WERI-Rb-1 (cell line): ENCODE measurements at regions not wholly inside any gene's neighbourhood (a gene's known extent, or its start where the extent isn't known, plus 50 kb on each side); places are given as distances from the start of the nearest gene placed in this dataset.

Source experiments
- DNase-seq: peaks from one replicate; pipeline ENCODE4 v3.0.0-alpha.2; 2020
- H3K27ac ChIP-seq: fragments of 250-450 bp; sonication (Bioruptor Pico); 2 replicates; pipeline ENCODE4 v1.5.1; 2020; ENCODE audit warnings: mild to moderate bottlenecking, moderate library complexity
- H3K27me3 ChIP-seq: fragments of 250-450 bp; sonication (Bioruptor Pico); 2 replicates; pipeline ENCODE4 v1.5.1; 2021; ENCODE audit warnings: mild to moderate bottlenecking, low read depth, moderate library complexity; ENCODE audit not compliant: insufficient read depth, severe bottlenecking
- H3K36me3 ChIP-seq: fragments of 250-450 bp; sonication (Bioruptor Pico); 2 replicates; pipeline ENCODE4 v1.5.1; 2020; ENCODE audit warnings: mild to moderate bottlenecking, moderate library complexity
- H3K4me3 ChIP-seq: 2 replicates; pipeline ENCODE4 v1.5.1; 2011; ENCODE audit warnings: low read depth, mild to moderate bottlenecking, control low read depth, low read length
- H3K9me3 ChIP-seq: fragments of 250-450 bp; sonication (Bioruptor Pico); 2 replicates; pipeline ENCODE4 v1.5.1; 2021; ENCODE audit warnings: mild to moderate bottlenecking, moderate library complexity; ENCODE audit not compliant: severe bottlenecking
- CTCF ChIP-seq: IDR thresholded peaks from 2 replicates; pipeline ENCODE4 v1.5.1; 2011; ENCODE audit warnings: low read depth, mild to moderate bottlenecking, control low read depth, inconsistent platforms, low read length

GRCh38 chr7:94061326-94061725 lies 57.2 kb upstream of the BET1 start:
- Histone ChIP-seq H3K27ac (no peak overlapping the region), H3K9me3 (no peaks in the 10 kb centered on the region), H3K36me3 (no peaks in the 10 kb centered on the region), H3K4me3 (no peak overlapping the region), H3K27me3 (no peaks in the 10 kb centered on the region)
- no peak for TF ChIP-seq CTCF
- DNase-seq: no peak

- no peaks in the 10 kb centered on the region for H3K36me3 ChIP-seq
- TF ChIP-seq CTCF: no peak
- no peak overlapping the region for H3K4me3 ChIP-seq
- H3K27ac ChIP-seq: no peak overlapping the region
- no peaks in the 10 kb centered on the region for H3K27me3 ChIP-seq
- no peak for DNase-seq
- H3K9me3 ChIP-seq: no peaks in the 10 kb centered on the region
Observed at GRCh38 chr7:94062372-94062771, 58.2 kb upstream of the BET1 start.

GRCh38 chr7:94064541-94065191 lies 60.5 kb upstream of the BET1 start:
- DNase-seq: no peak
- no peak for TF ChIP-seq CTCF
- Histone ChIP-seq H3K27me3 (no peaks in the 10 kb centered on the region), H3K36me3 (no peaks in the 10 kb centered on the region), H3K9me3 (no peaks in the 10 kb centered on the region), H3K27ac (no peak overlapping the region), H3K4me3 (no peak overlapping the region)

GRCh38 chr7:94067047-94067446 lies 62.9 kb upstream of the BET1 start:
- Histone ChIP-seq H3K36me3 (no peaks in the 10 kb centered on the region), H3K27me3 (no peaks in the 10 kb centered on the region), H3K27ac (no peak overlapping the region), H3K4me3 (no peak overlapping the region), H3K9me3 (no peaks in the 10 kb centered on the region)
- DNase-seq: no peak
- no peak for TF ChIP-seq CTCF

- Histone ChIP-seq H3K36me3 (no peaks in the 10 kb centered on the region), H3K9me3 (no peaks in the 10 kb centered on the region), H3K27me3 (no peaks in the 10 kb centered on the region), H3K4me3 (no peak overlapping the region), H3K27ac (no peak overlapping the region)
- TF ChIP-seq CTCF: no peak
- DNase-seq: no peak
Observed at GRCh38 chr7:94067506-94067905, 63.4 kb upstream of the BET1 start.

GRCh38 chr7:94069162-94069739 lies 65.1 kb upstream of the BET1 start:
- Histone ChIP-seq H3K27ac (no peak overlapping the region), H3K4me3 (no peak overlapping the region), H3K36me3 (no peaks in the 10 kb centered on the region), H3K9me3 (no peaks in the 10 kb centered on the region), H3K27me3 (no peaks in the 10 kb centered on the region)
- DNase-seq: no peak
- TF ChIP-seq CTCF: no peak
